22Rv1 (cell line): ENCODE measurements at regions not wholly inside any gene's neighbourhood (a gene's known extent, or its start where the extent isn't known, plus 50 kb on each side); places are given as distances from the start of the nearest gene placed in this dataset.

Experiments
- CTCF ChIP-seq: fragments of 450-650 bp; IDR thresholded peaks from 2 replicates; pipeline ENCODE4 v1.5.1; 2017; ENCODE audit warnings: mild to moderate bottlenecking
- ZFX ChIP-seq: fragments of 450-650 bp; IDR thresholded peaks from 2 replicates; pipeline ENCODE4 v1.6.1; 2017; ENCODE audit warnings: antibody characterized with exemption, borderline replicate concordance

GRCh38 chr10:128958834-128959690 lies 508.0 kb upstream of the MGMT start:
- TF ChIP-seq CTCF: no peak
- no peak for TF ChIP-seq ZFX
